ENCODE measurements at regions not wholly inside any gene's neighbourhood (a gene's known extent, or its start where the extent isn't known, plus 50 kb on each side); places are given as distances from the start of the nearest gene placed in this dataset.

DNA sequence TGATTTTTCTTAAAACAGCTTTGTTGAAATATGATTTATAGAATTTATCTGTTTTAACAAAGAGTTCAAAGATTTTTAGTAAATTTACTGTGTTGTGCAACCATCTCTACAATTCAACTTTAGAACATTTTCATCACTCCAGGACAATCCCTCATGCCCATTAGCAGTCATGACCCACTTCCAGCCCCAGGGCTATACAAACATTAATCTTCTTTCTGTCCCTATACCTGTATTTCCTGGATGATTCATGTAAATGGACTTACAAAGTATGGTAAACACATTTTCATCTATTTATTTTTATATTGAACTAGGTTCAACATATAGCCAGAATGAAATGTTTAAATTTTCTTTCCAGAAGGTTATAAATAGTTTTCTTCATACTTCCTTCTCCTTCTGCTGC is 127.8 kb upstream of the CCDC180 start:
- TF ChIP-seq, protein P1, sequence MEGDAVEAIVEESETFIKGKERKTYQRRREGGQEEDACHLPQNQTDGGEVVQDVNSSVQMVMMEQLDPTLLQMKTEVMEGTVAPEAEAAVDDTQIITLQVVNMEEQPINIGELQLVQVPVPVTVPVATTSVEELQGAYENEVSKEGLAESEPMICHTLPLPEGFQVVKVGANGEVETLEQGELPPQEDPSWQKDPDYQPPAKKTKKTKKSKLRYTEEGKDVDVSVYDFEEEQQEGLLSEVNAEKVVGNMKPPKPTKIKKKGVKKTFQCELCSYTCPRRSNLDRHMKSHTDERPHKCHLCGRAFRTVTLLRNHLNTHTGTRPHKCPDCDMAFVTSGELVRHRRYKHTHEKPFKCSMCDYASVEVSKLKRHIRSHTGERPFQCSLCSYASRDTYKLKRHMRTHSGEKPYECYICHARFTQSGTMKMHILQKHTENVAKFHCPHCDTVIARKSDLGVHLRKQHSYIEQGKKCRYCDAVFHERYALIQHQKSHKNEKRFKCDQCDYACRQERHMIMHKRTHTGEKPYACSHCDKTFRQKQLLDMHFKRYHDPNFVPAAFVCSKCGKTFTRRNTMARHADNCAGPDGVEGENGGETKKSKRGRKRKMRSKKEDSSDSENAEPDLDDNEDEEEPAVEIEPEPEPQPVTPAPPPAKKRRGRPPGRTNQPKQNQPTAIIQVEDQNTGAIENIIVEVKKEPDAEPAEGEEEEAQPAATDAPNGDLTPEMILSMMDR (conservative IDR thresholded peaks at IDR 0.05; ENCODE audit: low read depth, low read length) = no peak
- TF ChIP-seq EZH2phosphoT487 (IDR thresholded peaks at IDR 0.05; ENCODE audit: borderline replicate concordance, low read length) = no peak
